Natural killer cell (primary cell): ENCODE measurements at regions not wholly inside any gene's neighbourhood (a gene's known extent, or its start where the extent isn't known, plus 50 kb on each side); places are given as distances from the start of the nearest gene placed in this dataset.

ENCODE experiments used
- ATAC-seq, 3 donors: fragments of 150-1000 bp in 2 of 3; fragments of 200-7000 bp in 1 of 3; cut with Tn5 transposase; 1 replicate in 1 of 3; 2 replicates in 2 of 3; pipeline ENCODE4 v1.10.0; 2021; ENCODE audit warnings: mild to moderate bottlenecking in 2 of 3, moderate library complexity in 2 of 3
- DNase-seq, 2 donors: peaks; one replicate each; pipeline versions ENCODE4 v3.0.0 to v3.0.0-alpha.2; 2013 to 2021; ENCODE audit warnings: mixed read lengths in 1 of 2
- H3K27ac ChIP-seq: one replicate; pipeline ENCODE4 v1.5.1; 2013; ENCODE audit warnings: mild to moderate bottlenecking, low read length
- H3K27me3 ChIP-seq: one replicate; pipeline ENCODE4 v1.6.1; 2013; ENCODE audit warnings: low read length; ENCODE audit not compliant: control insufficient read depth, insufficient read depth
- H3K36me3 ChIP-seq: one replicate; pipeline ENCODE4 v1.6.1; 2013; ENCODE audit warnings: low read length; ENCODE audit not compliant: control insufficient read depth, insufficient read depth
- H3K4me1 ChIP-seq: one replicate; pipeline ENCODE4 v1.6.1; 2013; ENCODE audit warnings: low read length; ENCODE audit not compliant: control insufficient read depth, insufficient read depth
- H3K4me3 ChIP-seq: one replicate; pipeline ENCODE4 v1.5.1; 2013; ENCODE audit warnings: low read length
- H3K9me3 ChIP-seq: one replicate; pipeline ENCODE4 v1.6.1; 2013; ENCODE audit warnings: low read length; ENCODE audit not compliant: control insufficient read depth, insufficient read depth
- H3K27ac Mint-ChIP-seq, 2 donors: one replicate each; pipeline ENCODE4 v1.8.0; 2022; ENCODE audit warnings: mild to moderate bottlenecking in 2 of 2, mixed read lengths in 2 of 2, moderate library complexity in 1 of 2
- H3K27me3 Mint-ChIP-seq, 2 donors: one replicate each; pipeline ENCODE4 v1.8.0; 2022; ENCODE audit warnings: low read depth in 2 of 2, mixed read lengths in 2 of 2
- H3K36me3 Mint-ChIP-seq: one replicate; pipeline ENCODE4 v1.8.0; 2022; ENCODE audit warnings: mixed read lengths
- H3K4me1 Mint-ChIP-seq, 2 donors: one replicate each; pipeline ENCODE4 v1.8.0; 2022; ENCODE audit warnings: mixed read lengths in 2 of 2
- H3K4me3 Mint-ChIP-seq: one replicate; pipeline ENCODE4 v1.8.0; 2022; ENCODE audit warnings: mild to moderate bottlenecking, moderate library complexity, mixed read lengths
- H3K9me3 Mint-ChIP-seq, 2 donors: one replicate each; pipeline ENCODE4 v1.8.0; 2022; ENCODE audit warnings: mixed read lengths in 2 of 2
- WGBS: methylation state at CpG from one replicate; pipeline ENCODE4 v1.1.7; 2013; ENCODE audit warnings: missing lambda C conversion rate; ENCODE audit not compliant: insufficient coverage; 5-methylcytosine and 5-hydroxymethylcytosine counted together
- intact Hi-C: fragments of 100-400 bp; cut with micrococcal nuclease; formaldehyde crosslinking; loops from one replicate; pipeline ENCODE4 v1.14.2; 2022
- TF ChIP-seq, protein P1 (sequence below): fragments of 200-600 bp; IDR thresholded peaks from one replicate; pipeline ENCODE4 v1.8.0; 2022; ENCODE audit warnings: antibody characterized with exemption

DNA sequence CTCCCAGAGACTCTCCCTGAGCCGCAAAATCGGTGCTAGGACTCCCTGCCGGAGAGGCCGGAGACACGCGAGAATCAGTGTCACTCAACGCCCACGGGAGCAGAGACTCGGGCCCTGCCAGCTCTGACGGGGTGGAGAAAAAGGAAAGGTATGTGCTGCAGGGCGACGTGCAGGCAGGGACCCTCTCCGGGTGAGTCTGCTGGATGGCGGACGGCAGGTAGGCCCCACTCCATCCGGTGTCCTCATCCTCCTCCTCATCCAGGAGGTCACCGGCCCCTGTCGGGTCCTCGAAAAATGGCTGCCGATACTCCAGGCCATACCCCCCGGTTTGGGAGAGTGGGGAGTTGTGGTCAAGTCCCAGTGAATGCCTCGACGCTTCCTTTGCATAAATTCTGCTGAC lies 110.7 kb downstream of the PMAIP1 start:
- no peaks in the 10 kb centered on the region for H3K4me1 ChIP-seq
- H3K9me3 ChIP-seq = no peaks in the 10 kb centered on the region
- H3K27ac Mint-ChIP-seq = no peak overlapping the region
- H3K4me3 ChIP-seq = no peak overlapping the region
- H3K4me3 Mint-ChIP-seq = no peak overlapping the region
- no peaks in the 10 kb centered on the region for H3K4me1 Mint-ChIP-seq
- H3K27me3 Mint-ChIP-seq = peaks cover 7 to 15% of the 10 kb centered on the region in 2 donors
- 95% methylated on average over 17 of the region's 23 CpGs for WGBS
- H3K9me3 Mint-ChIP-seq = no peaks in the 10 kb centered on the region
- H3K36me3 Mint-ChIP-seq = no peaks in the 10 kb centered on the region
- no peaks in the 10 kb centered on the region for H3K36me3 ChIP-seq
- intact Hi-C loops = no loop called here
- no peak for DNase-seq
- peaks cover 2% of the 10 kb centered on the region for H3K27me3 ChIP-seq
- TF ChIP-seq, protein P1, sequence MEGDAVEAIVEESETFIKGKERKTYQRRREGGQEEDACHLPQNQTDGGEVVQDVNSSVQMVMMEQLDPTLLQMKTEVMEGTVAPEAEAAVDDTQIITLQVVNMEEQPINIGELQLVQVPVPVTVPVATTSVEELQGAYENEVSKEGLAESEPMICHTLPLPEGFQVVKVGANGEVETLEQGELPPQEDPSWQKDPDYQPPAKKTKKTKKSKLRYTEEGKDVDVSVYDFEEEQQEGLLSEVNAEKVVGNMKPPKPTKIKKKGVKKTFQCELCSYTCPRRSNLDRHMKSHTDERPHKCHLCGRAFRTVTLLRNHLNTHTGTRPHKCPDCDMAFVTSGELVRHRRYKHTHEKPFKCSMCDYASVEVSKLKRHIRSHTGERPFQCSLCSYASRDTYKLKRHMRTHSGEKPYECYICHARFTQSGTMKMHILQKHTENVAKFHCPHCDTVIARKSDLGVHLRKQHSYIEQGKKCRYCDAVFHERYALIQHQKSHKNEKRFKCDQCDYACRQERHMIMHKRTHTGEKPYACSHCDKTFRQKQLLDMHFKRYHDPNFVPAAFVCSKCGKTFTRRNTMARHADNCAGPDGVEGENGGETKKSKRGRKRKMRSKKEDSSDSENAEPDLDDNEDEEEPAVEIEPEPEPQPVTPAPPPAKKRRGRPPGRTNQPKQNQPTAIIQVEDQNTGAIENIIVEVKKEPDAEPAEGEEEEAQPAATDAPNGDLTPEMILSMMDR = no peak
- H3K27ac ChIP-seq = no peak overlapping the region
- no peak for ATAC-seq

DNA sequence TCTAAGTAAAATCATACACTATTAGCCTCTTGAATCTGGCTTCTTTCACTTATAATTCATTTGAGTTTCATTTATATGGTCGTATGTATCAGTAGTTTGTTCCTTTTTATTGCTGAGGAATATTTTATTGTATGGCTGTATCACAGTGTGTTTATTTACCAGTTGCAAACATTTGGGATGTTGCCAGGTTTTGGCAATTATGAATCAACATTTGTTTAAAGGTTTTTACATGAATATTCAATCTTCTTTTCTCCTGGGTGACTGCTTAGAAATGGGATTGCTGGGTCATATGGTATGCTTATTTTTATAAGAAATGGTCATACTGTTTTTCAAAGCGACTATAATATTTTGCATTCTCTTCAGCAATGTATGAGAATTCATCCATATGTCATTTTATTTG lies 107.9 kb downstream of the PMAIP1 start:
- no peaks in the 10 kb centered on the region for H3K36me3 Mint-ChIP-seq

DNA sequence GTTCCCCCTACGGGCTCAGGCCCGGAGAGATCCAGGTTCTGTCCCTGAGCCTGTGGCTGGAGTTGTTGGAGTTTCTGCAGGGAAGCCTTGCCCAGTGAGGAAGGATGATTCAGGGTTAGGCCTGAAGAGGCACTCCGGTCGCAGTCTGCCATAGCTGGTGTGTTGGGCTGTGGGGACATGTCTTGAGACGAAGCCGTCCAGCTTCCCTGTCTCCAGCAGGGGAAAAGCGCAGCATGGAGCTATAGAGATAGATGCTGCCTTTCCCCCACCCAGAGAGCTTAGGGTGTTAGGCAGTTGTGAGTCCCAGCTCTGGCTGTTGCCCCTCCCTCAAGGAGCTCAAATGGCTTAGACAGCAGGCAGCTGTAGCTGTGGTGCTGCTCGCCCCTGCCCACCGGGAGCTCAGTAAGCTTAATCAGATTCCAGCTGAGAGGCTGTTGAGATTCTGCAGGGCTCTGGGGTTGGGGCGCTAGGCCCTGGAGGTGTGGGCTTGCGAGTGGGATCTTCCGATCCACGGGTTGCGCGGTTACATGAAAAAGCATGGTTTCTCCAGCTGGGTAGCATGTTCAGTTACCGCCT lies 103.9 kb downstream of the PMAIP1 start:
- intact Hi-C loops = no loop called here
- H3K27ac Mint-ChIP-seq = no peak overlapping the region
- Histone ChIP-seq H3K9me3 (no peaks in the 10 kb centered on the region), H3K27ac (no peak overlapping the region), H3K36me3 (no peaks in the 10 kb centered on the region), H3K4me3 (no peak overlapping the region), H3K4me1 (no peaks in the 10 kb centered on the region), H3K27me3 (no peaks in the 10 kb centered on the region)
- no peak overlapping the region for H3K4me3 Mint-ChIP-seq
- no peaks in the 10 kb centered on the region for H3K36me3 Mint-ChIP-seq
- DNase-seq (no peak), ATAC-seq (no peak)
- TF ChIP-seq, protein P1 = no peak
- H3K9me3 Mint-ChIP-seq = peaks cover 0 to 3% of the 10 kb centered on the region in 2 donors
- no peaks in the 10 kb centered on the region for H3K4me1 Mint-ChIP-seq
- 94% methylated on average over 16 of the region's 16 CpGs for WGBS
- peaks cover 22 to 26% of the 10 kb centered on the region in 2 donors for H3K27me3 Mint-ChIP-seq

More for the DNA sequence above, 107.9 kb downstream of the PMAIP1 start:
- Histone ChIP-seq H3K4me3 (no peak overlapping the region), H3K27me3 (peaks cover 2% of the 10 kb centered on the region), H3K4me1 (no peaks in the 10 kb centered on the region), H3K9me3 (no peaks in the 10 kb centered on the region), H3K36me3 (no peaks in the 10 kb centered on the region), H3K27ac (no peak overlapping the region)
- Mint-ChIP-seq H3K4me1 (no peaks in the 10 kb centered on the region), H3K9me3 (no peaks in the 10 kb centered on the region), H3K4me3 (no peak overlapping the region), H3K27me3 (peaks cover 14 to 15% of the 10 kb centered on the region in 2 donors), H3K27ac (no peak overlapping the region)
- WGBS = no CpG with 5 or more reads among the region's 2 CpGs
- intact Hi-C loops = no loop called here
- no peak for DNase-seq
- TF ChIP-seq, protein P1 = no peak
- no peak for ATAC-seq

DNA sequence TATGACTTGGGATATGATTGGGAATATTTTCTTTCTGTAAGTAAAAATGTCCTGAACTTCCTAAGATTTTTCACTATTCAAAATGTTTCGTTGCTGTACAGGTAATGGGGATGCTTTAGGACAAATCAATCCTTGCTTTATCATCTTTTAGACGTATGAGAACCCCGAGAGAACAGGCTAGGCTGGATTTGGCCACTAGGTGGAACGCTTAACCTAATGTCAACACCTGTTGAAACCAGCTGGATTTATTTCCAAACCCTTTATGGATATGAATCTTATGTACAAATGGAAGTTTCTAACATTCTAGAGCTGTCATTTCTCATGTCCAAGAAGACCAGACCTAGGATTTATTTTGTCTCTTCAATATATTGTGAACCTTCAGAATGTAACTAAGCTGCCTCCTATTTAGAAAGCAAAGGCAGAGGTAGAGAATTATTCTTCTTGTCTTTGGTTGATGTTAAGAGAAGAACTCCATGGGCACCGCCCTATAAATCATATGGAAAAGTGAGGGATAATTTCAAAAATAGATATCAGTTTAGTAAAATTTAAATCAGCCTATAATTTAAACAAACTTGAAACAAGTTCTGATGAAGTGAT lies 96.7 kb downstream of the PMAIP1 start:
- TF ChIP-seq, protein P1 = peak; percentile 38
- intact Hi-C loops = no loop called here
- no peaks in the 10 kb centered on the region for H3K4me1 ChIP-seq

More for the DNA sequence above, 96.7 kb downstream of the PMAIP1 start:
- peaks cover 29 to 35% of the 10 kb centered on the region in 2 donors for H3K27me3 Mint-ChIP-seq
- H3K27ac Mint-ChIP-seq = no peak overlapping the region
- no peak overlapping the region for H3K27ac ChIP-seq
- H3K36me3 ChIP-seq = no peaks in the 10 kb centered on the region
- H3K9me3 Mint-ChIP-seq = peaks cover 0 to 3% of the 10 kb centered on the region in 2 donors
- DNase-seq (peak in 1 of 2 donors; percentile 12), ATAC-seq (no peak)
- WGBS = 6% methylated on average over 4 of the region's 5 CpGs
- no peaks in the 10 kb centered on the region for H3K27me3 ChIP-seq
- H3K4me1 Mint-ChIP-seq = no peaks in the 10 kb centered on the region
- no peaks in the 10 kb centered on the region for H3K9me3 ChIP-seq
- H3K36me3 Mint-ChIP-seq = no peaks in the 10 kb centered on the region
- no peak overlapping the region for H3K4me3 Mint-ChIP-seq
- no peak overlapping the region for H3K4me3 ChIP-seq
